LNCAP (cell line): ENCODE measurements at regions not wholly inside any gene's neighbourhood (a gene's known extent, or its start where the extent isn't known, plus 50 kb on each side); places are given as distances from the start of the nearest gene placed in this dataset.

ENCODE experiments used
- TF ChIP-seq, protein P1 (sequence below): fragments of 450-650 bp; IDR thresholded peaks from 2 replicates; pipeline ENCODE4 v1.5.1; 2017; ENCODE audit warnings: mild to moderate bottlenecking

DNA sequence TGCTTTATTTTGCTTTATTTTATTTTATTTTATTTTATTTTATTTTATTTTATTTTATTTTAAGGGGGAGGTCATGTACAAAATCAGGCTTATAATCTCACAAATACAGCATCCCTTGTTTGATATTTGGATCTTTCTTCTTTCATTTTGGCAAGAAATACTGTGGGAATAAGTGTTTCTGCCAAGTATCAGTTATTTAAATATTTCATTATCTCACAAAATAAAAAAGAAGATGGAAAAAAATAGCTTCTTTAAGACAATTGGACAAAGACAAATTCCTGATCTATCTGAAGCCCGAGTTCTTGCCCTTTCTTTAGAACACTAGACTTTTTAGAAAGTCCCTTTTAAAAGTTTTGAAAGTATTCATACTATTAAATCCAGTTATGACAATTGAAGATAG is 560.5 kb upstream of the ZEB2 start:
- TF ChIP-seq, protein P1, sequence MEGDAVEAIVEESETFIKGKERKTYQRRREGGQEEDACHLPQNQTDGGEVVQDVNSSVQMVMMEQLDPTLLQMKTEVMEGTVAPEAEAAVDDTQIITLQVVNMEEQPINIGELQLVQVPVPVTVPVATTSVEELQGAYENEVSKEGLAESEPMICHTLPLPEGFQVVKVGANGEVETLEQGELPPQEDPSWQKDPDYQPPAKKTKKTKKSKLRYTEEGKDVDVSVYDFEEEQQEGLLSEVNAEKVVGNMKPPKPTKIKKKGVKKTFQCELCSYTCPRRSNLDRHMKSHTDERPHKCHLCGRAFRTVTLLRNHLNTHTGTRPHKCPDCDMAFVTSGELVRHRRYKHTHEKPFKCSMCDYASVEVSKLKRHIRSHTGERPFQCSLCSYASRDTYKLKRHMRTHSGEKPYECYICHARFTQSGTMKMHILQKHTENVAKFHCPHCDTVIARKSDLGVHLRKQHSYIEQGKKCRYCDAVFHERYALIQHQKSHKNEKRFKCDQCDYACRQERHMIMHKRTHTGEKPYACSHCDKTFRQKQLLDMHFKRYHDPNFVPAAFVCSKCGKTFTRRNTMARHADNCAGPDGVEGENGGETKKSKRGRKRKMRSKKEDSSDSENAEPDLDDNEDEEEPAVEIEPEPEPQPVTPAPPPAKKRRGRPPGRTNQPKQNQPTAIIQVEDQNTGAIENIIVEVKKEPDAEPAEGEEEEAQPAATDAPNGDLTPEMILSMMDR = no peak

DNA sequence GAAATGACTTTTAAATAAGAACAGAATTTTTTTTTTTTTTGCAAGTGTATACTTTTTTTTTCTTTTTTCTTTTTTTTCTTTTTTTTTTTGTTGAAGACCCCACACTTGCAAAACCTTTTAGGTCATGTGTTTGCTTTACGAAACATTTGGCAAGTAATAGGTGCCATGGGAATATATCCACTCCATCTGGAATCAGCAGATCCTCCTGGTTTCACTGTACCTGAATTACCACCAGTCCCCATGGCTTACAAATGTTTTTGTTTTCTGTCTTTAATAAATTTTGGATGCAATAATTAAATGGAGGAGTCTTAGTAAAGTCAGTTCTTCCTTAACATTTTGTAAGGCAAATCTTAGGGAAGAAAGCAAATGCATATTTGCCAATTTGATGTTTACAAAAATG is 559.7 kb upstream of the ZEB2 start:
- TF ChIP-seq, protein P1 = no peak

DNA sequence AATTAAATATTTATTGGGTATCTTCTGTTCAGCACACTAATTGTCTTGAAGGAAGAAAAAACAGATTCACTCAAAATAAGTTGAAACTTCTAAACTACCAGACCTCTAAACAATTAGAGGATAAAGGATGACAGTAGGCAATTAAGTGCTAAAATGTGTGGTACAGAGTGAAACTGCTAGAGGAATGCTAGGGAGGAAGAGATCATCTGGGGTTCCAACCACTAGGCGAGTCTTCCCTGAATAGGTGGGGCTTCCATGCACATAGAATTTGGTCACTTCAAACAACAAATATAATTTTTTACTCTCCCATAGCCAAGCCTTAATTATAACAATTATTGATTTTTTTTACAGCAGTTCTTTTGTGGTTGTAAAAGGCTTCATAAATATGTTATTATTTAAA is 559.0 kb upstream of the ZEB2 start:
- TF ChIP-seq, protein P1 = no peak

DNA sequence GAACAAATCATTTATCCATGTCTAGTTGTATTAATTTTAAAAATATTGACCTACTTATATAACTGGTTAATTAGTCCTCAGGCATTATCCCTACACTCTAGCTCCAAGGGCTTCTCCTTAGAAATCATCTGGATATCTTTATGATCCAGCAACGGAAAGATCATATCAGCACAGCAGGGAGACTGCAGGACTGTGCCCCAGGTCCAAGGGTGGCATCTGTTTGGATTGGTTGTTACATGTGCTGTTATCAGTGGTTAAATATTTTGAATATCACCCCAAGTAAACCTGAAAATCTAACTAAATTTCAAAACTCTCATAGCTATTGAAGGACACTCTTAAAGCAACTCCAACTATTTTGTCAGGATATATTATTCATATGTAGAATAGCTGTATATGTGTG is 556.2 kb upstream of the ZEB2 start:
- TF ChIP-seq, protein P1 = no peak

DNA sequence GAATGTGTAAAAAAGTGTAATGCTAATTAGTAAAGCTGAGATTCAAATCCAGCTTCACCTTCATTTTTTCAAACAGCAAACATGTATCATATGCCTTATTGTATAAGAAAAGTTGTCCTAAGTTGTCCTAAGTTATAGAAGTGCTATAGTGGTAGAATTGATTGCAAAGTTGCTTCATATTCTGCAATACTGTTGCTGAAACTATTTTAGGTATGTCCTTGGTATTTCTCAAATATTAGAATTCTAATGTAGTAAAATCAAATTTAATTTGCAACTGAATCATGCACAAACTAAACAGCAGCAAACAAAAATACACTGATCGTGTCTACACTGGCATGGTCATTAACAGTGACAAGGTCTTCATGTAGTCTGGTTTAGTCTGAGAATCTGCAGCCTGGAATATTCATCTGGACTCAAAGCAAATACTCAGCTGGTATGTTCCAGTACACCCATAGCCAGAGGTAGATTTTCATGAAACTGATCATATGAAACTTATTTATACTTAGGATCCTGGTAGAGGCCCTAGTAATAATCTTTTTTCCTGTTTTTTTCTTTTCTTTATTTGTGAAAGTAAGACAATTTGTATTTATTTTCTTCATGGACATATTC is 555.6 kb upstream of the ZEB2 start:
- TF ChIP-seq, protein P1 = no peak

DNA sequence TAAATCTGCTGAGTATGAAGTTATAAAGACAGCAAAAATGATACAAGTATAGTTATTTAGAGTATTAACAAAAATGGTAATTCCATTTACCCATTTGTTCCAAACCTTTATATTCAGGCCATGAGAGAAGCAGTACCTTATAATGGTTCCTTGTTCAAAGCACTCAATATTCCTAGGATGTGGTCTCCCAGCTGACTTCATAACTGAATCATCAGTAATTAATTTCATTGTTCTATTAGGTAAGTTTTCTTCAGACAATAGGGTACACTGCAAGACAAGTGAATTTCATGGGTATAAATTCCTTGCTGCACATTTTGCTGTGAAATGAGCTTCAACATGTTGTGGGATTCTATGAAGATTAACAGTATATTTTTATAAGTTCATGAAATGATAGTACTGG is 550.8 kb upstream of the ZEB2 start:
- TF ChIP-seq, protein P1 = no peak

DNA sequence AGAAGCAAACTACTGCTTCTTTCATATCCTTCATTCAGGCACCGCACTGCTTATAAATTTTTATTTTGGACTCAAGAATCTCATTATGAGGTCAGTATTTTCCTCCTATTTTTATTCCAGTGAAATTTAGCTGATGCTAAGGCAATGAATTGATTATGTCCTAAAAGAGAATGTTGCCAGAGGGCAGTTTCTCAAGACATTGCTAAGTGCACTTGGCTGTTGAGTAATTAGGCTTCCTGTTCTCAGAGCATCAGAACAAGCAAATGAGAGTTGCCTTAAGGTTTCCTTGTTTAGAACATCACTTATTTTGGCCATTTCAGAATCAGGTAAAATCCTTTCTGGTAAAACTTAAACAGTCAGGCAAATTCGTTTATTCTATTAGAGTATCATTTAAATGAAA is 548.6 kb upstream of the ZEB2 start:
- TF ChIP-seq, protein P1 = no peak

DNA sequence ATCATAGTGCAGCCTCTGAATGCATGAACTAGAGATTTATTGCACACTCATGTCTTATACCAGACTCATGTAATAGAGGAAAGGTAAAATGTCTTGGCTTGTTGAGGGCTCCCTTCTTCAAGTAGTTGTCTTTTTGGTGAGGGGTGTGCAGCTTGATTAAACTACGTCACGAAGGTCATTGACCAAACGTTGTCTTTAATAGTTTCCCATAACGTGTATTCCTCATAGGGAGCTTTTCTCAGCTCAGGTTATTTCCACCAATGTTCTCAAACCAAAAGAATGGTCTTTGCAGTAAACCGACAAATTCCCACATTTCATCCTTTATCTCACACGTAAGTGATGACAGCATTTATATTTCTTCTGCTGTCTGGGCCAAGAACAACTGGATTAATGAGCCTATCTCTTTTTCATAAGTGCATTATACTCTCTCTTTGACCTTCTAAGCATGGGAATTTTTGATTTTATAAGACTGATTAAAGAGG is 547.7 kb upstream of the ZEB2 start:
- TF ChIP-seq, protein P1 = no peak
